ENCODE measurements at regions not wholly inside any gene's neighbourhood (a gene's known extent, or its start where the extent isn't known, plus 50 kb on each side); places are given as distances from the start of the nearest gene placed in this dataset.
A peak's percentile ranks its signal among the peaks of the same experiment; 100 is the strongest.

DNA sequence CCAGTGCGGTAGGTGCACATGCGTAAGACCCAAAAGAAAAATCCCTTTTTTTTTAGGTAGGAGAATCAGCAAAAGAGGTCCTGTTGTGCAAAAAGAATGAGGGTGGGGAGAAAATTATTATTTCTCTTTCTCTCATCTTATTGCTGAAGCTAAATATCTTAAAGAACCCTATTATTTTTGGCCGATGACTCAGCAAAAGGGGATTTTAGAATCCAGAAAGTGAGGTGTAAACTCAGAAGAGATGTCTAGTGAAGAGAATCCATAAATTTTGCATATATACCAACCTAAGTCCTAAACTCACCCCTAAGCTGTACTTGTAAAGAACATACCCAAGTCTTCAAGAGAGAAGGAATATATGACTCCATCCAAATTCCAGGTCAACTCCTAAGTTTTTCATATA lies 386.3 kb upstream of the ZNF717 start:
- no peaks in the 10 kb centered on the region for H3K36me3 Mint-ChIP-seq
- DNase-seq (ENCODE audit: low spot score in 2 of 2, unreplicated experiment in 2 of 2): no peak
- peaks cover 14% of the 10 kb centered on the region for H3K9me3 Mint-ChIP-seq
- no peaks in the 10 kb centered on the region for H3K4me1 Mint-ChIP-seq
- no peaks in the 10 kb centered on the region for H3K27me3 Mint-ChIP-seq (ENCODE audit: low read depth)
- no peak overlapping the region for H3K27ac Mint-ChIP-seq
- no peak overlapping the region for H3K4me3 Mint-ChIP-seq
- TF ChIP-seq, protein P1, sequence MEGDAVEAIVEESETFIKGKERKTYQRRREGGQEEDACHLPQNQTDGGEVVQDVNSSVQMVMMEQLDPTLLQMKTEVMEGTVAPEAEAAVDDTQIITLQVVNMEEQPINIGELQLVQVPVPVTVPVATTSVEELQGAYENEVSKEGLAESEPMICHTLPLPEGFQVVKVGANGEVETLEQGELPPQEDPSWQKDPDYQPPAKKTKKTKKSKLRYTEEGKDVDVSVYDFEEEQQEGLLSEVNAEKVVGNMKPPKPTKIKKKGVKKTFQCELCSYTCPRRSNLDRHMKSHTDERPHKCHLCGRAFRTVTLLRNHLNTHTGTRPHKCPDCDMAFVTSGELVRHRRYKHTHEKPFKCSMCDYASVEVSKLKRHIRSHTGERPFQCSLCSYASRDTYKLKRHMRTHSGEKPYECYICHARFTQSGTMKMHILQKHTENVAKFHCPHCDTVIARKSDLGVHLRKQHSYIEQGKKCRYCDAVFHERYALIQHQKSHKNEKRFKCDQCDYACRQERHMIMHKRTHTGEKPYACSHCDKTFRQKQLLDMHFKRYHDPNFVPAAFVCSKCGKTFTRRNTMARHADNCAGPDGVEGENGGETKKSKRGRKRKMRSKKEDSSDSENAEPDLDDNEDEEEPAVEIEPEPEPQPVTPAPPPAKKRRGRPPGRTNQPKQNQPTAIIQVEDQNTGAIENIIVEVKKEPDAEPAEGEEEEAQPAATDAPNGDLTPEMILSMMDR (IDR thresholded peaks at IDR 0.05; ENCODE audit: unreplicated experiment): no peak

DNA sequence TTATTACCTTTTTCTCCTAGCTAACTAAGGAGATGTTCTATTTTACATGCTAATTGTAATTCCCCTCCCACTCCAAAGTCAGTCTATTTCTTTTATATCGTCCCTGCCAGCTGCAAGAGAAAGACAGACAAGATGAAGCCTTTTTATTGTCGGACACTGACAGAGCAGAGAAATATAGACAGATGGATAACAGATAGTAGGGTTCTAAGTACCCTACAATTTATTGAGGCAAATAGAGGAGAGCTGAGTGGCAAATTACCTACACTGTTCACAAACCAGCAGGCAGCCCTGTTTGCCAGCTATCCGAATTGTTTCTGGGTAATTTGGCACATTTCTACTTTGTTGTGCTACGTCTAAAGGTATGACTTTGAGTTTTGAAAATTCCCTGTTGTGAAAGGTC lies 392.3 kb upstream of the ZNF717 start:
- Mint-ChIP-seq H3K27ac (no peak overlapping the region), H3K27me3 (ENCODE audit: low read depth) (no peaks in the 10 kb centered on the region)

DNA sequence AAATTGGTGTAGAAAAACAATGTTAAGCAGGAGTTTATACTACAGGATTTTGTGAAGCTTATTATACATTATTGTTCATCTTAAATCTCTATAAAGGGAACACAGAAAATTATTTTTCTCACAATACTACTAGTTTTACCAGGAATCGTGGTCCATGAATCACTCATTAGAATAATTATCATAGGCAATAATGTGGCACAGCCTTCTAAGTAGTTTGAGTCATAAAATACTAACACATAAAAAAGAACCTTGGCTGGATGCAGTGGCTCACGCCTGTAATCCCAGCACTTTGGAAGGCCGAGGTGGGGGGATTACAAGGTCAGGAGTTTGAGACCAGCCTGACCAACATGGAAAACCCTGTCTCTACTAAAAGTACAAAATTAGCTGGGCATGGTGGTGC lies 393.1 kb upstream of the ZNF717 start:
- TF ChIP-seq, protein P1 (IDR thresholded peaks at IDR 0.05; ENCODE audit: unreplicated experiment): no peak
- H3K27me3 Mint-ChIP-seq (ENCODE audit: low read depth): no peaks in the 10 kb centered on the region
- peaks cover 13% of the 10 kb centered on the region for H3K9me3 Mint-ChIP-seq
- no peak for DNase-seq (ENCODE audit: low spot score in 2 of 2, unreplicated experiment in 2 of 2)
- H3K36me3 Mint-ChIP-seq: no peaks in the 10 kb centered on the region
- H3K4me3 Mint-ChIP-seq: no peak overlapping the region
- no peaks in the 10 kb centered on the region for H3K4me1 Mint-ChIP-seq
- H3K27ac Mint-ChIP-seq: no peak overlapping the region

More for the DNA sequence above, 392.3 kb upstream of the ZNF717 start:
- TF ChIP-seq, protein P1 (IDR thresholded peaks at IDR 0.05; ENCODE audit: unreplicated experiment): no peak
- H3K4me1 Mint-ChIP-seq: no peaks in the 10 kb centered on the region
- H3K4me3 Mint-ChIP-seq: no peak overlapping the region
- DNase-seq (ENCODE audit: low spot score in 2 of 2, unreplicated experiment in 2 of 2): no peak
- H3K36me3 Mint-ChIP-seq: no peaks in the 10 kb centered on the region
- H3K9me3 Mint-ChIP-seq: peaks cover 14% of the 10 kb centered on the region

DNA sequence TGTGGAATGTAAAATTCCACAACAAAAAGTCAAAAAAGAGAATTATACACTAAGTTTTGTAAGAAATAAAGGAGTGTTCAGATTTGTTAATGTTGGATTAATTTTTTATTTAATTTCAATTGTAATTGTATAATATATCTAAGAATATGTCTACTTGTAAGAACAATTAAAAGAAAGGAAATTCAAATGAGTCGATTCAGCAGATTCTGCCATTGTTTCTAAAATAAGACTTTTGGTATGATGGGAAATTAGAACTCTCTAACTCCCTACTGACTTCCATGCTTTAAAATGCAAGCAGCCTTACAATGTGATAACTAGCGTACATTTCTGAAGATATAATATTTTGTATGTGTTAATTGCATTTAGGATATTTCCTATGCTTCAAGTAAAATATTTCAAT lies 395.9 kb upstream of the ZNF717 start:
- H3K4me1 Mint-ChIP-seq: no peaks in the 10 kb centered on the region
- no peaks in the 10 kb centered on the region for H3K36me3 Mint-ChIP-seq
- no peak overlapping the region for H3K27ac Mint-ChIP-seq
- DNase-seq (ENCODE audit: low spot score in 2 of 2, unreplicated experiment in 2 of 2): no peak
- H3K27me3 Mint-ChIP-seq (ENCODE audit: low read depth): no peaks in the 10 kb centered on the region
- TF ChIP-seq, protein P1 (IDR thresholded peaks at IDR 0.05; ENCODE audit: unreplicated experiment): no peak
- no peak overlapping the region for H3K4me3 Mint-ChIP-seq
- no peaks in the 10 kb centered on the region for H3K9me3 Mint-ChIP-seq

DNA sequence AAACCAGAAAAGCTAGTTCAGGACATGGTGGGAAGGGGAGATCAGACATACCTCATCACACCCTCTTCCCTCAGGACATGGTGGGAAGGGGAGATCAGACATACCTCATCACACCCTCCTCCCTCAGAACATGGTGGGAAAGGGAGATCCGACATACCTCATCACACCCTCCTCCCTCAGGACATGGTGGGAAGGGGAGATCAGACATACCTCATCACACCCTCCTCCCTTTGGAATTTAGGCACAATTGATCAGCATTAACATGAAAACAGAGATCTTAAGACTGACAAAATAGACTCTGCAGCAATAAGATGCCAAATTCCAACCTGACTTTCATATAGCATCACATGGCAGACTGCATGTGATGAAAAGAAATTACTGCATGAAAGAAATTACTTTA lies 412.7 kb upstream of the ZNF717 start:
- peaks cover 2% of the 10 kb centered on the region for H3K36me3 Mint-ChIP-seq
- H3K27me3 Mint-ChIP-seq (ENCODE audit: low read depth): no peaks in the 10 kb centered on the region
- peak overlapping the region; percentile 81 for H3K27ac Mint-ChIP-seq
- DNase-seq (ENCODE audit: low spot score in 2 of 2, unreplicated experiment in 2 of 2): no peak
- TF ChIP-seq, protein P1 (IDR thresholded peaks at IDR 0.05; ENCODE audit: unreplicated experiment): no peak
- peaks cover 4% of the 10 kb centered on the region for H3K4me1 Mint-ChIP-seq
- H3K9me3 Mint-ChIP-seq: no peaks in the 10 kb centered on the region
- no peak overlapping the region for H3K4me3 Mint-ChIP-seq

DNA sequence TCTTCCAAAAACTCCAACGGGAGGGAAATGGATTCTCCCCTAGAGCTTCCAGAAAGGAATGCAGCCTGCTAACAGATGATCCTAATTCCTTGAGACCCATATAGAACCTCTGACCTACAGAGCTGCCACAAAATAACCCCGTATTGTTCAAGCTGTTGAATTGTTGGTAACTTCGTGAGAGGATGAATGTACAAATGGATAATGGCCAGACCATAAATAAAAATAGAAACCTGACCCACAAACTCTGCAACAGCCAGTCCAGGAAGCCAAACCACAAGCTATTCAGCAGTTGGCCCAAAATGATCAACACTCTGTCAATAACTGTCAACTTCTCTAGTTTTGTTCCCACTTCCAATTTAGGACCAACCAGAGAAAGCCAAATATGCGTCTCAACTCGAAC lies 414.0 kb upstream of the ZNF717 start:
- no peaks in the 10 kb centered on the region for H3K9me3 Mint-ChIP-seq
- H3K4me1 Mint-ChIP-seq: peaks cover 4% of the 10 kb centered on the region
- H3K27ac Mint-ChIP-seq: no peak overlapping the region
- TF ChIP-seq, protein P1 (IDR thresholded peaks at IDR 0.05; ENCODE audit: unreplicated experiment): no peak
- peaks cover 2% of the 10 kb centered on the region for H3K36me3 Mint-ChIP-seq
- DNase-seq (ENCODE audit: low spot score in 2 of 2, unreplicated experiment in 2 of 2): no peak
- H3K27me3 Mint-ChIP-seq (ENCODE audit: low read depth): no peaks in the 10 kb centered on the region
- no peak overlapping the region for H3K4me3 Mint-ChIP-seq
